NCI-H446 treated with DMSO at 0.1 percent for 48 hours (cell line): ENCODE measurements at regions not wholly inside any gene's neighbourhood (a gene's known extent, or its start where the extent isn't known, plus 50 kb on each side); places are given as distances from the start of the nearest gene placed in this dataset.
"Not testable (repeated sequence)": the region's sequence is repeated elsewhere in the genome, so short reads cannot be mapped to it uniquely, and the experiment has no call there.

Source experiments
- DNase-seq: peaks from one replicate; lab custom pipeline; 2025; lab: John Stamatoyannopoulos, UW

GRCh38 chr17:22305356-22306071, 613.2 kb downstream of the KCNJ18 start:
- DNase-seq = no peak

GRCh38 chr17:22310292-22310691, 618.0 kb downstream of the KCNJ18 start:
- DNase-seq = not testable (repeated sequence)

GRCh38 chr17:22310717-22311686, 618.7 kb downstream of the KCNJ18 start:
- no peak for DNase-seq

- not testable (repeated sequence) for DNase-seq
These were observed 628.7 kb downstream of the KCNJ18 start for GRCh38 chr17:22321001-22321400.

- DNase-seq = not testable (repeated sequence)
These were observed 630.7 kb downstream of the KCNJ18 start for GRCh38 chr17:22322893-22323550.

- DNase-seq = no peak
These were observed 645.1 kb downstream of the KCNJ18 start for GRCh38 chr17:22337467-22337866.

GRCh38 chr17:22356603-22357002, 664.3 kb downstream of the KCNJ18 start:
- not testable (repeated sequence) for DNase-seq

- not testable (repeated sequence) for DNase-seq
These were observed 678.7 kb downstream of the KCNJ18 start for GRCh38 chr17:22370988-22371387.

GRCh38 chr17:22373911-22374310, 681.6 kb downstream of the KCNJ18 start:
- no peak for DNase-seq

- DNase-seq = no peak
These were observed 682.4 kb downstream of the KCNJ18 start for GRCh38 chr17:22374741-22375140.

- DNase-seq = not testable (repeated sequence)
These were observed 684.4 kb downstream of the KCNJ18 start for GRCh38 chr17:22376747-22377146.

GRCh38 chr17:22378748-22379147, 686.4 kb downstream of the KCNJ18 start:
- DNase-seq = not testable (repeated sequence)

- not testable (repeated sequence) for DNase-seq
These were observed 689.3 kb downstream of the KCNJ18 start for GRCh38 chr17:22381589-22381988.

GRCh38 chr17:22383772-22384460, 691.6 kb downstream of the KCNJ18 start:
- not testable (repeated sequence) for DNase-seq

- not testable (repeated sequence) for DNase-seq
These were observed 692.1 kb downstream of the KCNJ18 start for GRCh38 chr17:22384461-22384800.

GRCh38 chr17:22398446-22398845, 706.1 kb downstream of the KCNJ18 start:
- DNase-seq = not testable (repeated sequence)

- DNase-seq = not testable (repeated sequence)
These were observed 706.7 kb downstream of the KCNJ18 start for GRCh38 chr17:22399037-22399436.

GRCh38 chr17:22405080-22405479, 712.8 kb downstream of the KCNJ18 start:
- not testable (repeated sequence) for DNase-seq

GRCh38 chr17:22409160-22409751, 716.9 kb downstream of the KCNJ18 start:
- no peak for DNase-seq

GRCh38 chr17:22410136-22410535, 717.8 kb downstream of the KCNJ18 start:
- DNase-seq = no peak

GRCh38 chr17:22411185-22411784, 719.0 kb downstream of the KCNJ18 start:
- DNase-seq = no peak
